AG09319 (cell line): ENCODE measurements at regions not wholly inside any gene's neighbourhood (a gene's known extent, or its start where the extent isn't known, plus 50 kb on each side); places are given as distances from the start of the nearest gene placed in this dataset.

Source experiments
- DNase-seq: peaks from one replicate; pipeline ENCODE4 v3.0.0-alpha.2; 2010; ENCODE audit warnings: low read depth; ENCODE audit errors: extremely low read depth
- TF ChIP-seq, protein P1 (sequence below): IDR thresholded peaks from 2 replicates; pipeline ENCODE4 v1.5.1; 2011; ENCODE audit warnings: low read depth, mild to moderate bottlenecking, inconsistent platforms, low read length, moderate library complexity

DNA sequence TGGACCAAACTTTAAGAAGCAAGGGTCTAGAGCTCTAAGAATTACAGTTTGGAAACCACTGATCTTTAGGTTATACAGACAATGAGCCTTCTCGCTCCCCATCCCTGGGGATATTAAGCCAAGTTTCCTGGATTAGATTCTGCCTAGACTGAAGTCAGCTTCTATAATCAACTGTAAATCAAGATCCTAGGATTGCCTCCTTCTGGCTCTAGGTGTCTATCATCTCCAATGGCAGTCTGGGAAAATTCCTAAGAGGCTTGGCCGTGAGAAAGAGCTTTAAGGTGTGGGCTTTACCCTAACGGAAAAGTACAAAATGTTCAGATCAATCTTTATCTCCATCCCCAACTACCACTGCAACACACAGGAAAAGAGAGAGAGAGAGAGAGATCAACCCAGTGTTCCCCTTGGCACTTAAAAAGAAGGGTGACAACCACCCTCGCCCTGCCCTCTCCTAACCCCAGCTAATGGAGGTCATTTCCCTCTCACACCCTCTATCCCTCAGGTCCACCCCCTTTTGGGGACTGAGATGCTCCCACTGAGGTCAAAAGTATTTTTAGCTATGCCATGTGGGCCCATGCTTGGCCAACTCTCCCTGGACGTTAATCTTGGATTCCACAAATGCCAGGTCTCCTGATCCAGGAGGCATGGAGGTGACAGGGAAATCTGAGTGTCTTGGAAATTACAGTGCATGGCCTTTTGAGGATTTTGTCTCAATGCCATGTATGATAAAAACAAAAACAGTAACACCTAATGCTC, 202.8 kb upstream of the BCL6 start:
- no peak for DNase-seq
- TF ChIP-seq, protein P1, sequence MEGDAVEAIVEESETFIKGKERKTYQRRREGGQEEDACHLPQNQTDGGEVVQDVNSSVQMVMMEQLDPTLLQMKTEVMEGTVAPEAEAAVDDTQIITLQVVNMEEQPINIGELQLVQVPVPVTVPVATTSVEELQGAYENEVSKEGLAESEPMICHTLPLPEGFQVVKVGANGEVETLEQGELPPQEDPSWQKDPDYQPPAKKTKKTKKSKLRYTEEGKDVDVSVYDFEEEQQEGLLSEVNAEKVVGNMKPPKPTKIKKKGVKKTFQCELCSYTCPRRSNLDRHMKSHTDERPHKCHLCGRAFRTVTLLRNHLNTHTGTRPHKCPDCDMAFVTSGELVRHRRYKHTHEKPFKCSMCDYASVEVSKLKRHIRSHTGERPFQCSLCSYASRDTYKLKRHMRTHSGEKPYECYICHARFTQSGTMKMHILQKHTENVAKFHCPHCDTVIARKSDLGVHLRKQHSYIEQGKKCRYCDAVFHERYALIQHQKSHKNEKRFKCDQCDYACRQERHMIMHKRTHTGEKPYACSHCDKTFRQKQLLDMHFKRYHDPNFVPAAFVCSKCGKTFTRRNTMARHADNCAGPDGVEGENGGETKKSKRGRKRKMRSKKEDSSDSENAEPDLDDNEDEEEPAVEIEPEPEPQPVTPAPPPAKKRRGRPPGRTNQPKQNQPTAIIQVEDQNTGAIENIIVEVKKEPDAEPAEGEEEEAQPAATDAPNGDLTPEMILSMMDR: no peak

DNA sequence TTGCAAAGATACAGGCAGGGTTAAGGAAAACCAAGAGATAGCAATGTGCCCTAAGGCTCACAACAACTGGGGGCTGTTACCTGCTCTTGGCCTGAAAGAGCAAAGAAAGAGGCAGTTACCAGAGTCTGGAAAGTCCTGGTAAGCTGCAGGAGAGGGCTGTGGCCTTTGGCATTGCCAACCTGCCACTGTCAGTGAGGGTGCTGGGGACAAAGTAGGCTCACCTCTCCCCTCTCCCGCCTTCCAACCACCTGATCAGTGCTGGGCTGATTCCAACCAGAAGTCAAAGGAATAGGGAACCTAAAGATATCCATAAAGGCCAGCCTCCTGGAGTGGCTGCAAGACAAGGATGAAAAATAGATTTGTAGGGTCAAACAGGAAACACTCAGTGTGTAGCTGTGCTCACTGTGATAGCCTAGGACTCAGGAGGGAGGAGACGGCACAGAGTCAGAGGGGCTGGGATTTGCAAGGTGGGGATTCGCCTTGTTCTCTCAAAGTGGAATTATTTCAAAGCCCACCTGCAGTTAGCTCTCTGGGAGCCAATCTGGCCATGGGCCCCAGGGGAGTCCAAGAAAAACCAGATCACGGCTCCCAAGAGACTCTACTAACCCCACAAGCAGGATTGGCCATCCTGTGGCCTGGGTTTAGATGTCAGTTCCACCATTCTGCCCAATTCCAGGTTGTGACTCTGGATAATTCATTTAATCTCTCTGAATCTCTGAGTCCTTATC, 204.0 kb upstream of the BCL6 start:
- TF ChIP-seq, protein P1: no peak
- DNase-seq: no peak

- TF ChIP-seq, protein P1: no peak
- DNase-seq: no peak
Measured at GRCh38 chr3:187950671-187951070, 203.3 kb upstream of the LPP start.

DNA sequence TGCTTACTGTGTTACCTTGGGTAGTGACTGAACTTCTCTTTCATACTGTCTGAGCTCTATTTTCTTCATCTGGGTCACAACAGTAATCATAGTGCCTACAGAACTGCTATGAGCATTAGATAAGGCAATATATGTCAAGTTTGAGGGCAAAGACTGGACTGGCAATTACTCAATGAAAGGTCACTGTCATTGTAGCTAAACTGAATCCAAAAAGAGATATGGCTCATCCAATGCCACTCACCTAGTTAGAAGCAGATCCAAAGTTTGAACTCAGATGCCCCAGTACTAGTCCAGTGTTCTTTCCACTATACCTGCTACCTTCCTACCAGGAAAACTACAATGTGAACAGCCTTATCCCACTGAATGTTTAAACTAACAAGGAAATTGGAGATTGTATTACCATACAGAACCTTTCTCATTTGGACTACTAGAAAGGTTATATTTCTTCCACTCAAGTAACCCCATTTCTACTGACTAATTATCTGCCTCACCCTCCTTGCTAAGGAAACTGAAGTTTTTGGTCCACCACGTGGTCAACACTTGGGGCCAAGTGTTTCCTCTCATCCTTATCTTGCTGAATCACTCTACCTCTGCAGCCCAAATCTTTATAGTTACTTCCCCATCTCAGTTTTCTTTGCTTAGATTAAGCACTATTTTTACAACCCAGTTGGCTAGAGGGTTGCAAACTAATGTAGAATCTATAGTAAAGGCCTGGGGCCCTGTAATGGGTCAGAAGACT, 202.3 kb upstream of the LPP start:
- DNase-seq: no peak
- TF ChIP-seq, protein P1: no peak

- TF ChIP-seq, protein P1: no peak
- no peak for DNase-seq
Measured at GRCh38 chr3:187952849-187953248, 201.1 kb upstream of the LPP start.

GRCh38 chr3:187954516-187954872, 199.5 kb upstream of the LPP start:
- DNase-seq: no peak
- TF ChIP-seq, protein P1: no peak
